HG03571 (cell line): ENCODE measurements at regions not wholly inside any gene's neighbourhood (a gene's known extent, or its start where the extent isn't known, plus 50 kb on each side); places are given as distances from the start of the nearest gene placed in this dataset.
"Not testable (repeated sequence)": the region's sequence is repeated elsewhere in the genome, so short reads cannot be mapped to it uniquely, and the experiment has no call there.

Source experiments
- ATAC-seq: cut with Tn5 transposase; IDR thresholded peaks from one replicate; pipeline ENCODE4 v1.9.1; 2021; ENCODE audit not compliant: unreplicated experiment

DNA sequence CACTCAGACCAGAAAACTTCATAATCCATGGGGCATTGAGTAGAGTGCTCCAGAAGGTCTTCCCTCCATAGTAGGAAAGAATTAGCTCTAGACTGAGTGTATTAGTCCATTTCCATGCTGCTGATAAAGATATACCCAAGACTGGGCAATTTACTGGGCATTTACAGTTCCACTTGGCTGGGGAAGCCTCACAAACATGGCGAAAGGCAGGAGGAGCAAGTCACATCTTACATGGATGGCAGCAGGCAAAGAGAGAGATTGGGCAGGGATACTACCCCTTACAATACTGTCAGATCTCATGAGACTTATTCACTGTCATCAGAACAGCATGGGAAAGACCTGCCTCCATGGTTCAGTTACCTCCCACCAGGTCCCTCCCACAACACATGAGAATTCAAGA is 300.6 kb upstream of the TMEM132C start:
- no peak for ATAC-seq

DNA sequence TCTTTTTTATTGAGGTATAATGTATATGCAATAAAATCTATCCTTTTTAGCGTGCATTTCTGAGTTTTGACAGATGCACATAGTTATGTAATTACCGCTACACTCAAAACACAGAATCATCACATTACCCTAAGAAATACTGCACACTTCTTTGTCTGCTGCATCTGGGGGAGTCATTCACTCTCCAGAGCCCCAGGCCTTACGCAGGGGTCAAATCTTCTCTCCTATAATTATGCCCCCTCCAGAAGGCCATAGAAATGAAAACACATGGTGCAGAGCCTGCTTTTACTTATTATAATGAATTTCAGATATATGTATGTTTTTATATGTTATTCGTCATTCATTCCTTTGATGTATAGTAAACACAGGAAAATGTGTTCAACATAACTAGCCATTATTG is 296.5 kb upstream of the TMEM132C start:
- no peak for ATAC-seq

DNA sequence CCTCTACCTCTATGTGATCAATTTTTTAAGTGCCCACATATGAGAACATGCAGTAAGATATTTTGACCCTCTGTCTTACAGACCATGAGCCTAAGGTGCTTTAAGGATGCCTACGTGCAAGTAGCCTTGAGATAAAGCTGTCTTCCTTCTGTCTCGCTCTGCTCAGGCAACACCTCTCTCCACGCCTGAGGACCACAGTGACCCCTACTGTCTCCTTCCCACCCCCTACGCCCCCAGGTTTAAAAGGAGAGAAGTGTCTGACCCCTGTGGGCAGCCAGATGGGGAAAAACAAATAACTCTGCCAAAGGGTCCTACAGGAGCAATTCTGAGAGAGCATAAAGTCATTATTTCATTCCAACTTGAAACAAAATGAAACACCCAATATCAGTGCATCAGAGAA is 286.4 kb upstream of the TMEM132C start:
- ATAC-seq: no peak

DNA sequence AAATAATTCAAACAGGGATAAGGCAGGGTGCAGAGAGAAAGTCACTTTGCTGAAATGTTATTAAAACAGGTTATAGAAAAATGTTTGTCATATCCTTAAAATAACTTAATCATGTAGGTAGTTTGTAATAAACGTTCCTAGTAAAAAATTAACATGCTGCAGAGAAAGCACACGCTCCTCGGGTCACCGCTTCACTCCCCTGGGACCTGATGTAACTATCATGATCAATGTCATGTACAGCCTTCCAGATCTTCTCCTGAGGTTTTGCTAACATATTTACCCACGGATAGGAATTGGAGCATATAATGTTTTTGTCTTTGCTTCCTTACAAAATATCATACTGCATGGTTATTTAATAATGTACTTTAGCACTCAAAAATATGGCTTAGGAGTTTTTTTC is 285.1 kb upstream of the TMEM132C start:
- ATAC-seq: no peak

DNA sequence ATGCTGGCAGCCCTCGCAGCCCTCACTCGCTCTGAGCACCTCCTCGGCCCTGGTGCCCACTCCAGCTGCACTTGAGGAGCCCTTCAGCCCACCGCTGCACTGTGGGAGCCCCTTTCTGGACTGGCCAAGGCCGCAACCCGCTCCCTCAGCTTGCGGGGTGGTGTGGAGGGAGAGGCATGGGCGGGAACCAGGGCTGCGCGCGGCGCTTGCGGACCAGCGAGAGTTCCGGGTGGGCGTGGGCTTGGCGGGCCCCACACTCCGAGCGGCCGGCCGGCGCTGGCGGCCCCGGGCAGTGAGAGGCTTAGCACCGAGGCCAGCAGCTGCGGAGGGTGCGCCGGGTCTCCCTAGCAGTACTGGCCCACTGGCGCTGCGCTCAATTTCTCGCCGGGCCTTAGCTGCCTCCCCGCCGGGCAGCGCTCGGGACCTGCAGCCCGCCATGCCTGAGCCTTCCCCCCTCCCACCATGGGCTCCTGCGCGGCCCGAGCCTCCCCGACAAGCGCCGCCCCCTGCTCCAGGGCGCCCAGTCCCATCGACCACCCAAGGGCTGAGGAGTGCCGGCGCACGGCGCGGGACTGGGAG is 283.7 kb upstream of the TMEM132C start:
- ATAC-seq: not testable (repeated sequence)

DNA sequence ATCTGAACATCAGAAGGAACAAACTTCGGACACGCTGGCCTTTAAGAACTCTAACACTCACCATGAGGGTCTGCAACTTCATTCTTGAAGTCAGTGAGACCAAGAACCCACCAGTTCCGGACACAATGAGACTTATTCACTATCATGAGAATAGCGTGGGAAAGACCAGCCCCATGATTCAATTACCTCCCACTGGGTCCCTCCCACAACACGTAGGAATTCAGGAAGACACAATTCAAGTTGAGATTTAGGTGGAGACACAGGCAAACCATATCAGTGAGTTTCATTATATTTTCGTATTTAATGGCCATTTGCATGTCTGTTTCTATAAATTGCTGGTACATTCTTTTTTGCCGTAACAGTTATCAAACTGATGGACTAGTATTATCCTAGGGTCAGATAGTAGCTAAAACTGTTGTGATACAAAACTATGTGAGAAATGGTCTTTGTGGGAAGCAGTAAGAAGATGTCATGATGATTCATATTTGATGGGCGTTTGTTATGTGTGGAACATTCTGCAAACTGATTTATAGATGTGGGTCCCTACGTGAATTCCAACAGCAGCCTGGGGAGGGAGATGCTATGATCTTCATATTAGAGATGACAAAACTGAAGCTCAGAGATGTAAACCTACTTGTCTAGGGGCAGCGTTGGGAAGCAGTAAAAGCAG is 282.4 kb upstream of the TMEM132C start:
- ATAC-seq: no peak

DNA sequence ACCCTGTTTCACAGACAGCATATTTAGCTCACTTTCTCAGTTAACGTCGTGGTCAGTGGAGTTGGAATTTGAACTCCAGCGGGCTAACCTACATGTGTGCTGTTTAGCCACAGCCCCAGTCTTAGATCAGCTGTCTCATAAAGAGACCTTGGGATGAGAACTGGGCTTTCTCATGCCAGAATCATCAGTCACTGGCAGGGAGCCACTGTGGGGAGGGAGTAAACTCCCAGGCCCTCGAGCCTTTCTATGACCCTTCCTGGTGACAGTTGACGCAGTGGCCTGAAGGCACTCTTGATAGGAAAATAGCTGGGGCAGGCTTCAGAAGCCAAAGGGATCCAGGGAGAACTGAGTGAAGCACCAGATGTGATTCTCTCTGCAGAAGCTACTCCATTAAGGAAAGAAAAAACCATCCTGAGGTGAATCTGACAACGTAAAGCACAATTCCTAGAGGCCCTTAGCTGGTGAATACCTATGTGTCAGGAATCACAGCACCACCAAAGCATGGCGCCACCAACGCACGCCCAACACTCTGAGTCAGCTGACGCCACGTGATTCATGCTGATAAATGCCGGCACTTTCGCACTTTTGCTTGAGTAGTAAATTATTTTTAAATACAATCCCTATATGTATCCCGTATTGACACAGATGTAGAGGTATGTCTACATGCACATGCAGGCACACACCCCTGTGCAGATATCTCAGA is 279.6 kb upstream of the TMEM132C start:
- ATAC-seq: no peak

DNA sequence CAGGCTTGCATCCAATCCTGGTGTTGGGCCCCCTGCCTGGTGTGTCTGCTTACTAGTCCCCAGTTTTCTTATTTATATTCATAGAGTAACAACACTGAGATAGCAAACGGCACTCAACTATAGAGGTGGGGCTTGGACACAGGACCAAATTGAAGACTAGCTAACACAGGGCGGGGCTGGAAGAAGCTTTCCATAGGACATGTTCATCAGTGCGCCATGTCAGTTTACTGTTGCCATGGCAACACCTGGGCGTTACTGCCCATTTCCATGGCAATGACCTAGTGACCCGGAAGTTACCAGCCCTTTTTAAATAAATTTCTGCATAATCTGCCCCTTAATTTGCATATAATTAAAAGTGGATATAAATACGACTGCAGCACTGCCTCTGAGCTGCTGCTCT is 275.5 kb upstream of the TMEM132C start:
- no peak for ATAC-seq

DNA sequence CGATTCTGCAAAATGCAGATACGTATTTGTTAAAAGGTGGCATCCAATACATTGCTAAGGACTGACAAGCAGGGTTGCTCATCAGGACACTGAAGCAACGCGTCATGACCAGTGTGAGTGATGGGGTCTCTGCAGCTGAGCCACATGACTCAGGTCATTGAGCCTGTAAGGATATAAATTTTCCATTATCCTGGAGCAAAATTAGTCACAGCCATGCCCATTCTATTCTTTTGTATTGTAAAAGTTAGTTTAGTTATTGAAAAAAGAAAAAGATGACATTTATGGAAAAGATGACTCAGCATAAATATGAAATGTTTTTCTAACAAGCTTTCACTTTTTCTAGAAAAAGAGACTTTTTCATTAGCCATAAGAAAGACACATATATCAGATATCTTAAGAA is 268.0 kb upstream of the TMEM132C start:
- no peak for ATAC-seq

DNA sequence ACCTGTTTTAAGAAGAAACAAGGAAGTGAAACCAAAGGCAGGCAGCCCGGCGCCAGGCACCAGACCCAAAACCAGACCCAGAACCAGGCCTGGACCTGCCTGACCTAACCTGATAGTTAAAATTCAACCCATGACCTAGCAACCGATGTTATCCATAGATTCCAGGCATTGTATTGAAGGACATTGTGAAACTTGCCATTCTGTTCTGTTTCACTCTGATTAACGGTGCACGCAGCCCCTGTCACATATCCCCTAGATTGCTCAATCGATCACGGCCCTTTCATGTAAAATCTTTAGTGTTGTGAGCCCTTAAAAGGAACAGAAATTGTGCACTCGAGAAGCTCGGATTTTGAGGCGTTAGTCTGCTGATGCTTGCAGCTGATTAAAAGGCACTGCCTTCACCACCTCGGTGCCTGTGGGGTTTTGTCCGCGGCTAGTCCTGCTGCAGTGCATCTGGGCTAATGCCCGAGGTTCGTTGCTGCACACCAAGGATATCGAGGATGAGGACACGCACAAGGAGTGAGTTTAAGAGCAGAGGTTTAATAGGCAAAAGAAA is 262.5 kb upstream of the TMEM132C start:
- ATAC-seq: no peak

DNA sequence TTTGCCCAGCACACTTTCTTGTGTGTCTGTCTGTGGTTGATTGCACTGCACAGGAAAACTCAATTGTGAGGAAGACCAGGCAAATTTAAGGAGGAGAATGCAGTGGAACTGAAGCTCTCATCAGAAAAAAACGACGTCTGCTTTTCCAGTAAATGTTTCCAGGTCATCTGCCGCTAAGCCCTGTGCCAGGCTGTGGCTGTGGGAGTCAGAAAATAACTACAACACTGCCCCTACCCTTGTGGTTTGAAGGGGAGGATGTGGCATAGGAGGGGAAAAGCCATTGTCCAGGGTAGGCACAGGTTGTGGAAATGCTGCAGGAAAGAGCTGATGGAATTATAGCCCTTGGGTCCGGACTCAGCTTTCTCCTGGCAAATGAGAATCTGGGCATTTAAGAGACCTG is 259.7 kb upstream of the TMEM132C start:
- no peak for ATAC-seq

DNA sequence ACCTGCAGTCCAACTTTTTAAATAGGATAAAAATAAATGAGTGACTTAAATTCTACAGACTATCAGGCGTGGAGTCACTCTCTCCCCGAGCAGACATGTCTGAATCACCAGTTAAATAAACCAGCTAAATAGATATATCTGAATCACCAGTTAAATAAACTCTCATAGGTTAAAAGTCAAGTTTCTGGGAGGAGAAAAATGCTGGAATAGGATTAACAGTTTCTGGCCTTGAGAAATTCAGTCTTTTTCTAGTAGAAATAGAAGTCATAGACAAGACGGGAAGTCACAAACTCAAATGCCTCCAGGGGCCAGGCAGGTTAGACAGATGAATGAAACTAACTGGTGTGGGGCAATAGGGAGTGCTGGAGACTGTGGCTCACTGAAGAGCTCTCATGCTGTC is 258.6 kb upstream of the TMEM132C start:
- ATAC-seq: no peak

DNA sequence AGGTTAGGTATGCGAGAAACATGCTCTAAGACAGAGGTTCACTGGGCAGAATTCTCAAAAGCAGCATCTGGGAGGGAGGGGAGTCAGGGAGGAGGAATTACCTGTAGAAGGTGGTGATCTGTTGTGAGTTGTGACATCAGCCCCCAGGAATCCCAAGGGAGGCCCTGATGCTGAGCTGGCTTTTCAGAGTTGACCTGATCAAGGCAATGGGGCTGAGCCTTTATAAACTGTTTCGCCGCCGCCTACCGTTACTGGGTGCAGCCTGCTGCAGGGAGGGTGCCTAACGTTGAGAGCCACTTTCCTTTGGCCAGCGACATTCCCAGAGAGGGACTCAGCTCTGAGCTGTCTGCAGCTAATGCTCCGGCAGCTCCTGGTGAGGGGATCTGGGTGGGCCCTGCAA is 257.9 kb upstream of the TMEM132C start:
- ATAC-seq: no peak

DNA sequence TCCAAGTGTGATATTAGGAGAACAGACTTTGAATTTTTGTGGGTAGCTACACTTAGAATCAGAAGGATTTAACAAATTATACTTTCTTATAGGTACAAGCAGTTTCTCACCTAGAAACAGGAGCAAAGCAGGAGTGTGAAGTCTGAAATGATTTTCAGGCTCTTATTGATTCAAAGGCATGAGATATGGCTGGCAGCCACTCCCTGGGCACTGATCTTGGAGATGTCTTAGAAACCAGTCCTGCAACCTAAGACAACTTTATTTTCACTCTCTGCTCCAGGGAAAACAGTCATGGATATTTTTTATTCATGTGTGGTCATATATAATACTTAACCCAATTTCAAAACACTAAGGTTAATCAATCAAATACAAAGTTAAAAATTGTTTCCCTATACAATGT is 254.9 kb upstream of the TMEM132C start:
- no peak for ATAC-seq

DNA sequence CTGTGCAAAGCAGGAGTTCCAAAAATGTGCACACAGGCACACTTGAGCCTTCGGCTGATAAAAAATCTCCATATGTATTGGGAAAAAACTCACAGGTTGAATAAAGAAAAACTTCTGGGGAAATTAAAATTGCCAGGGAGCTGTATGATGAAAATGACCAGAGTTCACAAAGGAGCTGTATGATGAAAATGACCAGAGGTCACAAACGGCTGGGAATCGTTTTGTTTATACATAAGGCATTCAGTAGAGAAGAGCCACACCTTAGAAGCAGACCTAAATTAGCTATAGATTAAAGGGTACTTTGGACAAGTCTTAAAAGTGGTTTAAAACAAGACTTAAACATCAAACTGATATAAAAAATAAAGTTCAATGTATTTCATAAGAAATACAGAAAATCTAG is 251.7 kb upstream of the TMEM132C start:
- no peak for ATAC-seq

DNA sequence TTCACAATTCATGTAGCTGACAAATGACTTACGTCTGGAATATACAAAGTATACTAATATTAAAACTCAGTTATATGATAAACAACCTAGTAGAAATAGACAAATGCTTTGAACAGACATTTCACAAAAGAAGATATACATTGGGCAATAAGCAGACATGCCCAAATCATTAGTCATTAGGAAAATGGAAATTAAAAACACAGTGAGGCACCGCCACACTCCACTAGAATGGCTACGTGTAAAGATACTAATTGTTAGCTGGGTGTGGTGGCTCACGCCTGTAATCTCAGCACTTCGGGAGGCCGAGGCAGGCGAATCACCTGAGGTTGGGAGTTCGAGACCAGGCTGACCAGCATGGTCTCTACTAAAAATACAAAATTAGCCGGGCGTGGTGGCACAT is 248.9 kb upstream of the TMEM132C start:
- ATAC-seq: no peak

DNA sequence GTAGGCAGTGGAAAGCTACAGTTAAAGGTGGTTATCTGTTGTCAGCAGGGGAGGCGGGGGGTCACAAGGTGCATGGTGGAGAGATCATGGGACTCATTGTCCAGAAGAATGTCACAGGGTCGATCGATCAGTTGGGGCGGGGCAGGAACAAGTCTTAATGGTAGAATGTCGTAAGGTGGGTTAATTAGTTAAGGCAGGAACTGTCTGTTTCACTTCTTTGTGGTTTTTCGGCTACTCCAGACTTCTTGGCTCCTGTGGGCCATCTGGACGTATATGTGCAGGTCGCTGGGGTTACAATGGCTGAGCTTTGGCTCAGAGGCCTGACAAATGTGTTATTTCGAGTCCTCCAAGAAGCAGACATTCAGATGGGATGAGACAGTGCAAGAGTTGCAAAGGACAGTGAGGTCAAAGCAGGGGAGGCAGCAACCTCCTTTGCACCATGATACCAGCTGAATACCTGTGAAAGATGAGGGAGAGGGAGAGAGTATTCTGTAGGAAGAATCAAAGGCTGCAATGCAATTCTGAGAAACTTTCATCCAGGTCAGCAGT is 246.9 kb upstream of the TMEM132C start:
- ATAC-seq: no peak

DNA sequence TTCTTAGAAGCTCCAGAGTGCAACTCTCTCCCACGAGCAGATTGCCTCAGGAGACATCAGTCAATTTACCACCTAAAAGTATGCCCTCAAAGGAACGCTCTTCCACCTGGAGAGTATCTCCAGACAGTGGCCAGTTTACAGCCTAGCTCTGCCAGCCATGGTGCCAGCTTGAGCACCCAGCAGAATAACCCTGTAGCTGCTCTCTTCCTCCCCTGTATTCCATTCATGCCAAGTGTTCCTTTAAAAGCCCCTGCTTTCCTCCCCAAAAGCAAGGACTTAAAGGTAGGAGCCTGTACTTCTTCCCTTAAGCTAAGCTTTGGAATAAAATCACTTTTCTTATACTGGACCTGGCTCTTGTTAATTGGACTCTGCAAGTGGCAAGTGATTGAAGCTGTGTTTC is 245.4 kb upstream of the TMEM132C start:
- ATAC-seq: no peak

DNA sequence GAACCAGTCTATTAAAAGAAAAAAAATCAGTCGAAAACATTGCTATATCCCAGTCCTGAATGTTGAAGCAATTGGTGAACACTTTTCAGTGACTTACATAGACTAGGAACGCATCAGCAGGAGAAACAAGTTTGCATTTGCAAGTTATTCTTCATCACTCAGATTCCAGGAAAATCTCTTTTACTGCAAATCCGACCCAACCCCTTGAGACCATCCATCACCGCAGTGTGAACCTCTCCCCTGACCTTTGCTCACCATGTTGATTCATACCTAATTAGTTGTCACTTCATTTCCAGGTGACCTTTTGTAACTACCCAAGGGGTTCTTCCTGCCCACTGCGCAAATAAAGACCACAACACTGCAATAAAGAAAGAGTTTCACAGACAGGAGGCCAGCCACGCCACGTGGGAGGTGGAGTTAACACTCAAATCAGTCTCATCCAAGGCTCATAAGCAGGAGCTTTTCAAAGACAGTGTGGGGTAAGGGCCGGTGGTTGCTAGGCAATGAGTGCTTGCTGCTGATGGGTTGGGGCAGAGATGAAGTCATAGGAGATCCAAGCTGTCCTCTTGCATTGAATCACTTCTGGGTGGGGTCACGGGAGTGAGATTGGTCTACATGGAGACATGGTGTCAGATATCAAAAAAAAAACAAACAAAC is 241.3 kb upstream of the TMEM132C start:
- no peak for ATAC-seq

DNA sequence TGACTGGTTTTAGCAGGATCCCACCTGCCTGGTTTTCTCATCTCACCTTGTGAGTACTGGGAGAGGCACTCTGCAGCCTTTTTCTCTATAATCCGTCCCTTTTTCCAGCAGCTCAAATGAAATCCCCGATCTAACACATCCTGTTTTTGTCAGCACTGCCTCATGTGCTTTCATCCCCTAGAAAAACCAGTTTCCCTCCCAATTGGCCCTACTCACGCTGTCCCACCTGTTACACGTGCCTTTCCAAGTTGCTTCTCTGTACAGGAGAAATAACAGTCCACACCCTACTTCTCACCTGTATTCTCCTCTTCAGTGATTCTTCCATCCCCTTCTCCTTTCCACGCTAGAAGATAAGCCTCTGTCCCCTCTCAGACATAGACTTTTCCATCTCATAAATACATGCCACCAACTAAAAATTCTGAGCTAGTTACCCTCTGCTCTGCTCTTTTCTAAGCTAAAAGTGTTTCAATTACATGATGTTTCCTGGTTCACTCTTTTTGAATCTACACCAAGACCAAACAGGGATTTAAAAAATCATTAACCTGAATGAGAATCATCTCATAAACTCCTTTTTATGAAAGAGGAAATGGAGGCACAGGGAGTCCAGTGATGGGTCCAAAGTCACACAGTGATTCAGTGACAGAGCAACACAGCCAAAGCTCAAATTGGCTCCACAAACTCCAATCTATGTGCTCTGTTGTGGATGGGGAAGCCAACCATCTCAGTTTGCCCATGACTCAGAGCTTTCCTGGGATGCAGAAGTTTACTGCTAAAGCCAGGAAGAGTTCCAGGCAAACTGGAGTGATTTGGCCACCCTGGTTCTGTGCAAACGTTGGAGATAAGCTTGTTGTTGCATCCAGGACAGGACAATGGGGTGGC is 240.0 kb upstream of the TMEM132C start:
- no peak for ATAC-seq

DNA sequence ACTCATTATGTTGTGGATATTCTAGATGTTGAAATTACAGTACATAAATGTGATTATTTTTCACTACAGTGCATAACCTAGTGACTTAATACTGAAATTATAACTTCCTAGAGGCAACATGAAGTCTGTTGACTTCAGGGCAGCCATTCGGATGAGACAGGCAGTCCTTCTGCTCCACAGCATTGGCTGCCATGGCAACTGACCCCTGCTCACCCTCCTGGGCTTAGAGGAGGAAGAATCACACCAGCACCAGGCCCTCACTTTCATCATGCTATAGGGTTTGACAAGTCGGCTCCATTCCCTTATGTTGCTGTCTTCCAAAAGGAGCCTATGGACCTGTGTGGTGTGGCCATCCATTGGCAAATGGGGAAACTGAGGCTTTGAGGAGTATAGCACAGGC is 233.5 kb upstream of the TMEM132C start:
- ATAC-seq: no peak
